Neural progenitor cell (in vitro differentiated cells): ENCODE measurements at regions not wholly inside any gene's neighbourhood (a gene's known extent, or its start where the extent isn't known, plus 50 kb on each side); places are given as distances from the start of the nearest gene placed in this dataset.

Source experiments
- EZH2 ChIP-seq: fragments of 200-600 bp; sonication (generic); IDR thresholded peaks from 2 replicates; pipeline ENCODE4 v1.6.1; 2017; ENCODE audit warnings: antibody characterized with exemption, mild to moderate bottlenecking, moderate library complexity
- TF ChIP-seq, protein P1 (sequence below): fragments of 200-600 bp; sonication (generic); IDR thresholded peaks from 2 replicates; pipeline ENCODE4 v1.5.1; 2017; ENCODE audit warnings: antibody characterized with exemption, mild to moderate bottlenecking

DNA sequence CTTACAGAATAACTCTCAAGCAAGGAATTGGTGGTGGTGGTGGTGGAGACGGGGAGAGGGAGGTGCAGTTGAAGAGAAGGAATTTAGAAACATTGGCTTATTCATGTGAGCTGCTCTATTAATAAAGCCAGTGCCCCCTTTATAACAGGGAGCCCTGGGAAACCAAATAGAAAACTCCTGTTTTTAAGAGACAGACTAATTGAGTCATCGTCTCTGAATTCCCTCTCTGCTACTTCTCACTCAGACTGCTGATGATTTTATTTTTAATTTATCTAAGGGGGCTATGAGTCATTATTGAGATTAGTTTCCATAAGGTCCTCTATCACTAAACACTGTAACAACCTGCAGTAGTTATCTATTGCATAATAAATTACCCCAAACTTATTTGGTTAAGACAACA, 145.9 kb upstream of the GALNT15 start:
- TF ChIP-seq, protein P1, sequence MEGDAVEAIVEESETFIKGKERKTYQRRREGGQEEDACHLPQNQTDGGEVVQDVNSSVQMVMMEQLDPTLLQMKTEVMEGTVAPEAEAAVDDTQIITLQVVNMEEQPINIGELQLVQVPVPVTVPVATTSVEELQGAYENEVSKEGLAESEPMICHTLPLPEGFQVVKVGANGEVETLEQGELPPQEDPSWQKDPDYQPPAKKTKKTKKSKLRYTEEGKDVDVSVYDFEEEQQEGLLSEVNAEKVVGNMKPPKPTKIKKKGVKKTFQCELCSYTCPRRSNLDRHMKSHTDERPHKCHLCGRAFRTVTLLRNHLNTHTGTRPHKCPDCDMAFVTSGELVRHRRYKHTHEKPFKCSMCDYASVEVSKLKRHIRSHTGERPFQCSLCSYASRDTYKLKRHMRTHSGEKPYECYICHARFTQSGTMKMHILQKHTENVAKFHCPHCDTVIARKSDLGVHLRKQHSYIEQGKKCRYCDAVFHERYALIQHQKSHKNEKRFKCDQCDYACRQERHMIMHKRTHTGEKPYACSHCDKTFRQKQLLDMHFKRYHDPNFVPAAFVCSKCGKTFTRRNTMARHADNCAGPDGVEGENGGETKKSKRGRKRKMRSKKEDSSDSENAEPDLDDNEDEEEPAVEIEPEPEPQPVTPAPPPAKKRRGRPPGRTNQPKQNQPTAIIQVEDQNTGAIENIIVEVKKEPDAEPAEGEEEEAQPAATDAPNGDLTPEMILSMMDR = no peak
- no peak for TF ChIP-seq EZH2
